HG02973 (cell line): ENCODE measurements at regions not wholly inside any gene's neighbourhood (a gene's known extent, or its start where the extent isn't known, plus 50 kb on each side); places are given as distances from the start of the nearest gene placed in this dataset.

Experiments
- ATAC-seq: cut with Tn5 transposase; IDR thresholded peaks from one replicate; pipeline ENCODE4 v1.9.1; 2021; ENCODE audit warnings: moderate library complexity; ENCODE audit not compliant: unreplicated experiment

DNA sequence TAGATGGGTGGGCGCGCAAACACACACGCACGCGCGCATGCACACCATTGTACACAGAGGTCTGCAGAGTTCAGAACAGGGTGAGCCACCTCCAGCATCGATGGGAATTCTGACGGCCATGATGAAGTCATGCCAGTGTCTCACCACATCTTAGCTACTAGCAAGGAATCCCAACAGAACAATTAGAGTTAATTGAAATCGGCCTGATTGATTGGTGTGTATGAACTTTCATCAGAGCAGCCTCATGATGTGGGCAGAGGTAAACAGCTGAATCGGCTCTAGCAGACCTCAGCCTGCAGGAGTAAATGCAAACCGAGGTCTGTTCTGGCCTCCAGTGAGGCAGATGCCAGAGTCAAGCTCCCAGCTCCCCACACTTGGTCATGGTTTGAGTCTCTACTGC lies 200.6 kb downstream of the CBLN1 start:
- ATAC-seq = no peak

DNA sequence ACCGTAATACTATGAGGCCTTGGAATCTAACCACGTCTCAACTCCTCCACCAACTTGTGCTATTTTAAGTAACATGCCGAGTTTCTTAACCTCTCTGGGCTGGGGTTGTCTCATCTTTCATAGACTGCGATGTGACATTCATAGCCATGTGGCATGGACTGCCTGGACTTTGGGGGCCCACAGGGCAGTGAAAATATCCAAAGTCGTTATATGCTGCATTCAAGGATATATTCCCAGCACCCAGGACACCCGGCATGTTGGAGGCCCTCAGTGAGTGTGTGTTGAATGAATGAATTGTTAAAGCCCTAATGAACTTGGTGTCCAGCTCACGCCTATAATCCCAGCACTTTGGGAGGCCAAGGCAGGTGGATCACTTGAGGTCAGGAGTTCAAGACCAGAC lies 203.1 kb downstream of the CBLN1 start:
- no peak for ATAC-seq

DNA sequence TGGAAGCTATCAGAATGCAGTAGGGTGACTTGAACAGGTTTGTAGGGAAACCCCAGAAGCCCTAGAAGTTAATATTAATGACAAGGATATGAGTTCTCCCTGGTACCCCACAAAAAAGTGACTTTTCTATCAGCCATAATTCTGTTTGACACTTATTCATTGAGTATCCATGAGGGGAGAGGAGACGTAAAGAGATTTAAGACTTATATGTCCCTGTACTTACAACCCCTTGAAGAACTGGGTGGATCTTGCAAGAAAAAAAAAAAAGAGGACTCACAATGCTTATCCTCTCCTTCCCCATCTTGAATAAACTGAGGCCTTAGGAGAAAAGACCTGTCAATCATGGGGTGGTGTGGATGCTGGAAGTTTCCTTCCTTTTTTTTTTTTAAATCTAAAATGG lies 203.5 kb downstream of the CBLN1 start:
- no peak for ATAC-seq

DNA sequence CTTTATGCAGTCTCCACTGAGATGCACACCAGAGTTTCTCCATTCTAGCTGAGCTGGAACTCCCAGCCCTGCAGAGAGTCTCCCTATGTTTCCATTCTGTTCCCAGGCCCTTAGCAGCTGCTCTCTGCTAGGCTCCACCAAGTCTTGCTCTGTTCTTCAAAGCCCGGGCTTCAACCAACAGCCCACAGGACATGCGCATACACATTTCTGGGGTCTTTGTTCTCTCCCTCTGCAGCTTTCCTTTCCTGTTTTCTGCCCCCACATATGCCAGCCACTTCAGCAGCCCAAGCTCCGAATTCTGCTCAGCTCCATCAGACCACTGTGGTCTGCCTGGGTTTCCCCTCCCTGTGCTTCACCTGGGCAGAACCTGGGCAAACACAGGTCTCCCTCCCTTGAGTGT lies 205.9 kb downstream of the CBLN1 start:
- ATAC-seq = no peak

DNA sequence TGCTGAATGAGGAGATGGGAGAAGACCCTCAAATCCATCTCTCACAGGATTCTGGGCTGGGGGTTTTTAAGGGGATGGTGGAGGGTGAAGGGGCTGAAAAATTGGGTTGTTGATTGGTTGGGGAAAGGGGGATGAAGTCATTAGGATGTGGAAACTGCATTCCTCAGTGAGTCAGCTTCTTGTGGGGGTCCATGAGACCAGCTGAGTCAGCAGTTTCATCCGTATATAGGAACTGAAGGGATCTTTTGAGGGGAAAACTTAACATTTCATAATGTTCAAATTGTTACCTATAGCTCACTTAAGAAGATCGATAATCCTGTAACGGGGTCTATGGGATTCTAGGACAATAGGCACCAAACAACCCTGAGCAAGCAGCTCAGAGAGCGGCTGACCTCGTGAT lies 213.4 kb downstream of the CBLN1 start:
- no peak for ATAC-seq

DNA sequence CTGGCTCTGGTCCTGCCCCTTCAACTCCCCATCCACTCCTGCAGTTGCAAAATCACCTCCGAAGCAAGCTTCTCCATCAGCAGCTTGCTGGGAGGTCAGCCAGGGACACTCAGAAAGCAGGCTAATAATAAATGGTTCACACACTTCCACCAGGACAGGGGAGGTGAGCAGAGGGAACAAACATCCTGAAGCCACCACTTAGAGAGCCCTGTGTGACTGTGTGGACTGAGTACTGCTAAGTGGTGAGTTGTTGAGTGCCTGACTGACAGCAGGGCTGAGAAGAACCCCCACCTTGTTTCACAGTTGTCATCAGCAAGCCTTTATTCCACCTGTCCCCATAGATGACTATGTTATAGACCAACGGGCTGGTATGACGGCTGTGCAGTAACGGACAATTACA lies 213.9 kb downstream of the CBLN1 start:
- no peak for ATAC-seq

DNA sequence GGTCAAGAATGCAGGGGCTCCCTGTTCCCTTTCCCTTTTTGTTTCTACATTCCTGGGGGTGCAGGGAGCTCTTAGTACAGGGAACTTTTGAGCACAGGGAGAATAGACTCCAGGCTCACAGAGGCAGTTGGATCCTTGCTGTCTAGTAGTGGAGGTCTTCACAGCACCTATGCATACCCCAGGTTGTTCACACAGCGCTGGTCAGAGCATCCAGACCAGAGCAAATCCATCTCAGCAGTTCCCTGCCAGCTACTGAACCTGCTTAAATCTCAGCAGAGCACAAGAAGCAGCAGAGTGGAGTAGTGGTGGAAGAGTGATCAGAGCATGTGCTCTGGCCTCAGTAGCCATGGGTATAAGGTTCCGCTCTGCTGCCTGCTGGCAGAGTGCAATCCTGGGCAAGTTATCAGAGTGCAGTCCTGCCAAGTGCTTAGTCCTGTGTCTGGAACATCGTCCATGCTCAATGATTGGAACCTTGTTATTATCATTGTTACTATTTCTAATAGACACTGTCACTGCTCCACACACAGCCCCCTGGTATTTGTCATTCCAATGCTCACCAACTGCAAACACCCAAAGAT lies 220.4 kb downstream of the CBLN1 start:
- no peak for ATAC-seq

DNA sequence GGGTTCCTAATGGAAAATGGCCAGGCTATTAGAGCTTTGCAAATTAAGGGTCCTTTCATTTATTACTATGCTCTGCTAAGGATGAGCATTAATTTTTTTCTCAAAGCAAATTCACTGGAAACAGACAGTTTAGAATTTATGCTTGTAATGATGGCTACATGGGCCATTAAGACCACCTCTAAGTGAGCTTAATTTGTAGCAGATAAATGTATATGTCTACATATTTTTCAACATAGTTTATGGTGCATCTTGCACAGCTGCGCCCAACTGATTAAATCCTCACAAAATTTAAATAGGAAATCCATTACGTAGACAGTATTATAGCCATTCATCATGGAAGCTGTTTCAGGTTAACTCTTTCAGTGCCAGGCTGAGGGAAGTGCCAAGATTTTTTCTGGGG lies 220.9 kb downstream of the CBLN1 start:
- ATAC-seq = no peak

DNA sequence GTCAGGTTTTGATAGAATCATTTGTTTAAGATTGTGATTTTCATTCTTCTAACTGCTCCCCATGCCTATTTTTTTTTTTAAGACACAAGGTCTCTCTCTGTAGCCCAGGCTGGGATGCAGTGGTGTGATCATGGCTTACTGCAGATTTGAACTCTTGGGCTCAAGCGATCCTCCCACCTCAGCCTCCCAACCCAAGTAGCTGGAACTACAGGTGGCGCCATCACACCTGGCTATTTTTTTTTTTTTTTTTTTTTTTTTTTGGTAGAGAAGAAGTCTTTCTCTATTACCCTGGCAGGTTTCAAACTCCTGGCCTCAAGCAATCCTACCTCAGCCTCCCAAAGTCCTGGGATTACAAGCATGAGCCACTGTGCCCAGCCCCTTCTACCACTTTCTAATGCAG lies 223.3 kb downstream of the CBLN1 start:
- ATAC-seq = no peak

DNA sequence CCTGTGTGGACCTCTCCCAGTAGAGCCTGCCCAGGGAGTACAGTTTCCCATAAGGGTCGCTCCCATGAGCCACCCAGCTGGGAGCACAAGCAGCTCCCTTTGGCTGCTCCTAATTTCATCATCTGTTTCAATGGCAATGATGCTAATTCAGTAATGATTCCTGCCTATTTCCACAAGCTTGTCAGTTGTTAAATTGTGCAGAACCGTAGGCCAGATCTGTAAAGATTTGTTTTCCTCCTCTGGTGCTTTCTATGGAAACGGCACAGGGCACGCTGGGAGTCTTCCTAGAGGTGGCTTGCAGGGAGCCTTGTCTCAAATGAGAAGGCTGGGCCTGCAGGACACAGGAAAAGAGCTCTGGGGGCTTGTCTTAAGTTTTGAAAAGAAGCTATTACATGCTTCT lies 223.7 kb downstream of the CBLN1 start:
- no peak for ATAC-seq

DNA sequence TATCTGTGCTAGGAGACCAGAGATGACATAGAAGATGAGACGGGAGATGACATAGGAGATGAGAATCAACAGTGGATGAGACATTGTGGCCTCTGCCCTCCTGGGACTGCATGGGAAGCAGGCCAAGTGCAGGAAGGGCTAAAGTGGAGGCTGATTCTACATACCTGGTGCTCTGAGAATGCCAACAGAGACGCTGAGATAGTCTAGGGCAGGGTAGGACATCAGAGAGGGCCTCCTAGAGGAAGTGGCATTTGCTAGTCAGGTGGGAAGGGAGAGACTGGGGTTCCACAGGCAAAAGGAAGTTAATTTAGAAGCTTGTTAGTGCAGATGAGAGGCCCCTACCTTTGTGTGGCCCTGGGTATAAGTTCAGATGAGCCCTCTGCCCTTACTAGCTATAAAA lies 224.2 kb downstream of the CBLN1 start:
- no peak for ATAC-seq

DNA sequence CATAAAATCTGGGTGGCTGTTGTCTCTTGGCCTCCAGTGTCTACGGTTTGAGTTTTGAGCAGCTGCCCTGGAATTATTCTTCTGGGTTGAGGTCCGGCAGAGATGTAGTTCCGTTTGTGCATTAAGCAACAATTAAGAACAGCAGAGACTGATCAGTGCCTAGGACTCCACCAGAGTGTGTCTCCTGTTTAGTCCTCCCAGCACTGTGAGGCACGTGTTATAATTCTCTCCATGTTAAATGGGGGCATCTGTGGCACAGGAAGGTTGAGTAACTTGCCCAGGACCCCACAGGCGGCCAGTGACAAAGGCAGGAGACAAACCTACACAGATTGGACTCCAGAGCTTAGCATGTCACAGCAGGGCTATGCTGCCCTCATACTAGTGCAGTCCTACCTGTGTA lies 225.1 kb downstream of the CBLN1 start:
- no peak for ATAC-seq

DNA sequence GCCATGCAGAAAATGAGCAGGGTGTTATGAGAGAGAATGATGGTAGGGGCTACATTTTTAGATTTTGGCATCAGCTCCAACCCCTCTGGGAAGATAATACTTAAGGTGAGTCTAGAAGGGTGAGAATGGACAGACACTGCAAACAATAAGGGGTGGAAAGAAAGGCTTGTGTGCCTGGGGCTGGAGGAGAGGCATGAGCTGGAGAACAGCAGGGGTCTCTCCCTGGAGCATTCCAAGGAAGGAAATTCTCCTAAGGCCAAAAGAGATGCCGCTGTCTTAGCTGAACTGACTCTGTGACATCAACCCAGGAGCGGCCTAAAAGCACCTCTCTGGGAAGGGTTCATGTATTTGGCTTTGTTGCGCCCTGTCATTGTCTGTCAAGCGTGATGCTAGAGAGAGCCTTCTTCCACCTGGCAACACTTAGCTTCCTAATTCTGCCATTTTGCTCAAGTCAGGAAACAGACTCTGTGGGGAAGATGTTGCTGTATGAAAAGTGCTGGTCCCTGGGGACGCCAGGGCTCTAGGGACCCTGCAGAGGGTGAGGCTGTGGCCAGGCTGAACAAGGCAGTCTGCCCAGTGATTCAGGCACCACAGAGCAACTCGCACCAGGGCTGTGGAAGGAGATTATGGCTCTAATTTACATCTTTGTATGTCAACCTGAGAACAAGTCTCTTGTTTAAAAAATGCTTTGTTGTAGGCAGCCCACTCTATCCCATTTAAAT lies 225.7 kb downstream of the CBLN1 start:
- no peak for ATAC-seq

DNA sequence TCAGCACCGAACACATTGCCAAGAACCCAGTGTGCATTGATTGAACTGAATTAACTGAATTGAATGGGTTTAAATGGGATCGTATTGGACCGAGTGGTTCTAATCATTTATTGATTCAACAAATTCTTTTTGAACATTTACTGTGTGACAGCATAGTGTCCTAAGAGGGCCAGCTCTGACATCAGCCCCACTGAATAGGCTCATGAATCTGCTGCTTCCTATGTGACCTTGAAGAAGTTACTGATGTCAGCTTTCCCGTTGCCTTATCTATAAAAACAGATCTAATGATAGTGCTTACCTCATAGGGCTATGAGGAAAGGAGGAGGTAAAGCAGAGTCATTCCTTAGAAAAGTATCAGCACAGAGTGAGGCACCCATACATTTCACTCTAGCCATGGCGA lies 226.3 kb downstream of the CBLN1 start:
- ATAC-seq = no peak

DNA sequence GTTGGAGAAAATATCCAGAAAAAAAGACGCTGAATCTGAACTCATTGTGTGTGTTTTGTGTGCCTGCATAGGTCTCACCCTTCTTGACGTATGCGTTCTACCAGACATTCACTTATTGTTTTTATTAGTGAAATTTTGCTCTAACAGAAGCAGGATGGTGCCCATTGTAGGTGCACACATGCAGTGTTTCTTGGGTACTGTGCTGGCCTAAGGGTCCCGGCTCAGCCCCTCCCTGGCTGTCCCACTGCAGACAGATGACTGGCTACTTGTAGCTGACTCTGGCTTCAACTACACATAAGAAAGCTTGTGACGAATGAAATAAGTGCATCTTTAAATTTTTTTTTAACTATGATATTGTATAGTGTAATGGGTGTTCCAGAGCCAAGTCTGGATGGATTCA lies 227.0 kb downstream of the CBLN1 start:
- no peak for ATAC-seq

DNA sequence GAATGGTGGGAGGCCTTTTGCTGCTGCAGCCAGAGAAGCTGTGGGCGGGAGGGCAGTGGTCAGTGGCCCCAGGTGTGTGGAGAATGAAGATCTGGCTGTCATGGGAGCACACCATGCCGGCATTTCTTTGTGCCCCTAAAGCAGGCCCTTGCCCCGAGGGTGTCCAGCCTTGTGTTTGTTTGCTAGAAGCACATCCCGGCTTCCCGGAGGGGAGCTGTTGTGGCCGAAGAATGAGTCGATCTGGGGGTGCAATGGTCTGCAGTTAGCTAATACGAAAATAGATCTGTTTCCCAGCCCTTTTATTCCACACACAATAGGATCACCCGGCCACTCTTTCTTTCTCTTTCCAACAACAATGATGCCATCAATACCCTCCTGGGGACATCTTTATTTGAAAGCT lies 228.8 kb downstream of the CBLN1 start:
- no peak for ATAC-seq

DNA sequence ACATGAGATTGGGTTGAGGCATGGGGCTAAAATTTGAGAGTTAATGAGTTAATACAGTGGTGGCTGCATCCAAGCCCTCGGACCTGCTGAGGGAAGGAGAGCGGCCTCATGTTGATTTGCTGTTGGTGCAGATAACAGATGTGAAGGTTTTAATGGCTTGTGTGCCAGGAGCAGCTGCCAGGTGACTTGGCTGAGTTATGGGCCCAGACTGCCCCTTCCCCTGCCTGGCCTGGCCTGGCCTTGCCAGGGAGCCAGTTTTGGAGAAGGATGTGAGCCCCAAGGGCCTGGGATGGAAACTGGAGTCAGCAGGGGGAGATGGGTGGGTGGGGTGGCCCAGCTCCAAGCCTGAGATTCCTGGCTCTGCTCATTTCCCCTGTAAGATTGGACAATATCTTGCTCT lies 230.1 kb downstream of the CBLN1 start:
- ATAC-seq = no peak

DNA sequence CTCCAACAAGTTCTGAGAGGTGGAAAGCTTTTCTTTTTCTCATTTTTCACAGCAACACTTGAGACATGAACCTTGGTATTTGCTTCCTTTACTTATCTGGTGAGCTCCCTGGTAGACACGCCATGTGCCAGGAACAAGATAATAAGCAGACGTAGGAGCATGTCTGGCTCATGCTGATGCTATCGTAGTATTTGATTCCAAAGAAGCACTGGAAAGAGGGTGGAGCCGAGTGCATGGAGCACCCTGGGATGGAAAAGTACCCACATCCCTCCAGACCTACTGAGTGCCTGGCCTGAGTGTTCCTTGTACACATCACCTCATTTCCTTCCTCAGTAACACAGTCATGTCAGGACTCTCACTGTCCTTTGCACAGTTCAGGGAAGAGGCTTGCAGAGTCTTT lies 231.0 kb downstream of the CBLN1 start:
- no peak for ATAC-seq

DNA sequence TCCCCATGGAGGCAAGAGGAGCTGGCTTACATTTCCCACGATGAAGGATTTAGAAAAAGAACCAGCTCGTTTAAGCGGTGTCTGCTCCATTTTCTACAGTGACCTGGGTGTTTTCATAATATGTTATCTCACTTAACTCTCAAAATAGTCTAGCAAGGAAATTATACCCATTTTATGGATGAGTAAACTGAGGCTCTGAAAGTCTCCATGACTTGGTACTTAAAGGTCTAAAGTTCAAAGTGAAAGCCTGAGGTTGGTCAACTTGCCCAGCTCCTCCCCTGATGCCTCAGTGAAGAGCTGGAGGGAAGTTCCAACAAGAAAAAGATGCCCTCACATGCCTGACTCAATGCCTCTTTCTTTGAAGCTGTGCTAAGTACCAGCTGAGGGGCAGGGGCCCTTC lies 232.0 kb downstream of the CBLN1 start:
- ATAC-seq = no peak

DNA sequence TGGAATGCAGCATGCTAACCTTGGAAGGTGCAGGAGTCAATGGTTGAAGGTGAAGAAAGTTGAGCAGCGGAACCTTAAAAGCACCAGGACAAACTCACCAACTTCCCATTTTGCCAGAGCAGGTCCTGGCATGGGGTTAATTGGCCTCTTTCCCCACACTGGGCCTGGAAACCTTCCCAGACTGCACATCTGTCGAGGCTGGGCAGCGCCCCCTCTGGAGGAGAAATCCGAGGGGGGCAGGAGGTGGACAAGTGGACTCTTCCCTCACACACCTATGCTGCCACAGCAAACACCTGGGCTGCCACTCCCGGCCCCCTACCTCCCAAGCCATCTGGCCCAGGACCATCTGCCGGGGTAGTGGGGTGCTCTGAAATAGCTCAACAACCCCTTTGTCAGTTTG lies 232.4 kb downstream of the CBLN1 start:
- ATAC-seq = no peak

DNA sequence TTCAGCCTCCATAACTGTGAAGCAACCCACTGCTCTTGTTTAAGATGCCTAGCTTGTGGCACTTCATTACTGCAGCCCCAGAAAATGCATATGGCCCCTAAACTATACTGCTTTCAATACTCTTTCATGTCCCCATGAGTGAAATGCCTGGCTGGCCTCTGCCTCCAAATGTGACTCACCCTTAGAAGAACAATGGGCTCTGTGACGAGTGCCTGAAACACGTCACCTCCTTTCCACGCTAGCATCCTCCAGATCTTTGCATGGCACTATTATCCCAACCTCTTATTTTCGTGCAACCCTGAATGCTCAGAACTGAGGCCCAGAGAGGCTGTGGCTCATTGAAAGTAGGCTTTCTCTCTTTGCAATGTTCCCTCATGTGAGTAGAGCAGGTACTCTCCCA lies 233.1 kb downstream of the CBLN1 start:
- ATAC-seq = no peak

DNA sequence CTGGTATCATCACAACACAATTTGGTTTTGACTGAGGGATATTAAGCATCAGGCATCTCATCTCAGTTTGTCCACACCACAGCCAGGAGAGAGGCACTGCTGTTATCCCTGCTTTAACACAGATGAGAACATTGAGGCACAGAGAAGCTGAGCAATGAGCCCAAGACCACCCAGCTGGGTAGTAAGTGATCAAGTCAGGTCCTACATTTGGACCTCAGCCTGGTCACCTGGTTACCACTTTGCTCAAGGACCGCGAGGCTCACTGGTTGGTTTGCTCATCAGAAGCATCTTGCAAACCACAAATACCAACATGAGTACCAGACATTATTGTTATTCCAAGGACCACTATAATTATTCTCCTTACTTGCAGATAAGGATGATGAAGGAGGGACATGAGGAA lies 245.5 kb downstream of the CBLN1 start:
- ATAC-seq = no peak

DNA sequence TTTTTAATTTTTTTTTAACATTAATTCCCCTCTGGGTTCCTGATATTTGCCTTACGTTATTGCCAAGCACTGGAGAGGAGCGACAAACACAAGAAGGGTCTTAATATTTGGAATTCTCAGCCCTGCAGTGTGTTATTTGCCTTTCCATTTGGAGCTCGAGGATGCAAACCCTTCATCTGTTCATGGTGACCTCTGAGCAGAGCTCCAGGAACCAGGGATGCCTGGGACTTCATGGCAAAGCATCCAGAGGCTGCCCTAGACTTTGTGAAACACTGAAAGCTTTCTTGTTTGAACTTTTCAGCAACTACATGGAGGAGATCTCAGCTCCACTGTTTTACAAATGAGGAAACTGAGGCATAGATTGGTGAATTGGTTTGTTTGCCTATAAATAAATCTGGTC lies 254.2 kb downstream of the CBLN1 start:
- ATAC-seq = no peak
